ENCODE measurements at regions not wholly inside any gene's neighbourhood (a gene's known extent, or its start where the extent isn't known, plus 50 kb on each side); places are given as distances from the start of the nearest gene placed in this dataset.

GRCh38 chr1:19014765-19015164 lies 58.3 kb upstream of the IFFO2 start:
- TF ChIP-seq CTCF (IDR thresholded peaks at IDR 0.05) (no peak), EZH2 (IDR thresholded peaks at IDR 0.05; ENCODE audit: borderline replicate concordance, insufficient read depth, low read depth, low read length, poor library complexity, severe bottlenecking) (no peak)

All from B cell (primary cell).